Uterus (tissue), 2 donors: ENCODE measurements at regions not wholly inside any gene's neighbourhood (a gene's known extent, or its start where the extent isn't known, plus 50 kb on each side); places are given as distances from the start of the nearest gene placed in this dataset.

Source experiments
- CTCF ChIP-seq, 4 experiments: fragments of 200-600 bp in 2 of 4; fragments of 450-650 bp in 2 of 4; sonication (generic) in 2 of 4; IDR thresholded peaks; one replicate each; pipeline ENCODE4 v1.5.1; 2016 to 2019; ENCODE audit warnings: antibody characterized with exemption in 4 of 4, mild to moderate bottlenecking in 2 of 4, moderate library complexity in 1 of 4
- POLR2A ChIP-seq, 2 donors: fragments of 450-650 bp; IDR thresholded peaks; one replicate each; pipeline ENCODE4 v1.6.1; 2016; ENCODE audit warnings: antibody characterized with exemption in 2 of 2, mild to moderate bottlenecking in 1 of 2, moderate library complexity in 1 of 2

DNA sequence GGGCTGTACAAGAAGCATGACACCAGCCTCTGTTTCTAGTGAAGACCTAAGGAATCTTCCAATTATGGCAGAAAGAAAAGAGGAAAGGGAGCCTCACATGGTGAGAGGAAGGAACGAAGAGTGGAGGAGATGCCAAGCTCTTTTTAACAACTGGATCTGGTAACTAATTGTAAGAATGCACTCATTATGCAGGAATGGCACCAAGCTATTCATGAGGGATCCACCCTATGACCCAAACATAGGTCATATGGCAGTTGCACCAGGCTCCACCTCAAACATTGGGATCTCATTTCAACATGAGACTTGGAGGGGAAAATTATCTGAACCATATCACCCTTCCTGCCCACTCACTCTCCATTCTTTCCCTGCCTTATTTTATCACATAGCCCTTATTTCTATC, 496.0 kb upstream of the SPTLC3 start:
- no peak for TF ChIP-seq CTCF (IDR thresholded peaks at IDR 0.05)
- no peak for TF ChIP-seq POLR2A (IDR thresholded peaks at IDR 0.05)
